ENCODE measurements at regions not wholly inside any gene's neighbourhood (a gene's known extent, or its start where the extent isn't known, plus 50 kb on each side); places are given as distances from the start of the nearest gene placed in this dataset.

DNA sequence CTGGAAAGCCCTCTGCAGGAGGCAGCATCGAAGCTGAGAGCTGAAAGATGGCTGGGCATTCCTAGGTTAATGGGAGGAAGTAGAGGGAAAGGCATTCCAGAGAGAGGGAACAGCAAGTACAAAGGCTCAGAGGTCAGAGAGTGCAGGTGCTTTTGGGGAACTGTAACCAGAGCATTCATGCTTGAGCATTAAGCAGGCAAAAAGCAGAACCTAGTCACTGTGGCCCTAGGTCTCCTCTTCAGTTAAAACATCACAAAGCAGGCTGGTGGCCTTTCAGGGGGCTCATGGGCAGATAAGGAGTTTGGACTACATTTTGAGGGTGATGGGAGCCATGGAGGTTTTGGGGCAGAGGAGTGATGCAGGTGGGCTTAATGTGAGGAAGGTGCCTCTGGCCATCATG lies 169.2 kb upstream of the MYL2 start:
- Histone ChIP-seq H3K9me3 (ENCODE audit: control insufficient read depth in 1 of 2, insufficient read depth in 1 of 2, low read depth in 1 of 2, low read length in 2 of 2) (no peaks in the 10 kb centered on the region), H3K4me2 (ENCODE audit: low read length) (no peak overlapping the region), H4K20me1 (ENCODE audit: insufficient read depth) (no peaks in the 10 kb centered on the region), H3K4me1 (ENCODE audit: control insufficient read depth in 1 of 2, insufficient read depth in 2 of 2, low read length in 2 of 2) (no peaks in the 10 kb centered on the region), H3K4me3 (replicated peaks in 1 of 2; ENCODE audit: low read depth in 1 of 2, low read length in 2 of 2) (no peak overlapping the region), H3K9me2 (ENCODE audit: insufficient read depth) (no peaks in the 10 kb centered on the region), H3K27me3 (ENCODE audit: insufficient read depth, low read length) (peaks cover 22% of the 10 kb centered on the region; the same call in 1 of the 2 replicates), H3K9ac (ENCODE audit: low read length) (no peak overlapping the region), H3K79me2 (ENCODE audit: insufficient read depth, low read length) (no peaks in the 10 kb centered on the region), H3K27ac (ENCODE audit: low read depth, low read length) (no peak overlapping the region), H3K36me3 (ENCODE audit: control insufficient read depth in 1 of 2, insufficient read depth in 2 of 2, low read length in 2 of 2) (no peaks in the 10 kb centered on the region), H2AFZ (ENCODE audit: low read depth, low read length, poor library complexity, severe bottlenecking) (no peak overlapping the region)
- ChIA-PET CTCF (no interaction called here), RAD21 (ENCODE audit: low non-redundant PET in 1 of 2, low total read pairs in 2 of 2, uncharacterized antibody in 2 of 2, unreplicated experiment in 2 of 2) (no interaction called here), POLR2A (no interaction called here)
- no peak for DNase-seq (ENCODE audit: low read depth, low spot score)
- TF ChIP-seq CBX3 (IDR thresholded peaks at IDR 0.05; ENCODE audit: low read depth): no peak
- TF ChIP-seq POLR2AphosphoS5 (IDR thresholded peaks at IDR 0.05; ENCODE audit: low read depth, low read length): no peak
- TF ChIP-seq, protein P1, sequence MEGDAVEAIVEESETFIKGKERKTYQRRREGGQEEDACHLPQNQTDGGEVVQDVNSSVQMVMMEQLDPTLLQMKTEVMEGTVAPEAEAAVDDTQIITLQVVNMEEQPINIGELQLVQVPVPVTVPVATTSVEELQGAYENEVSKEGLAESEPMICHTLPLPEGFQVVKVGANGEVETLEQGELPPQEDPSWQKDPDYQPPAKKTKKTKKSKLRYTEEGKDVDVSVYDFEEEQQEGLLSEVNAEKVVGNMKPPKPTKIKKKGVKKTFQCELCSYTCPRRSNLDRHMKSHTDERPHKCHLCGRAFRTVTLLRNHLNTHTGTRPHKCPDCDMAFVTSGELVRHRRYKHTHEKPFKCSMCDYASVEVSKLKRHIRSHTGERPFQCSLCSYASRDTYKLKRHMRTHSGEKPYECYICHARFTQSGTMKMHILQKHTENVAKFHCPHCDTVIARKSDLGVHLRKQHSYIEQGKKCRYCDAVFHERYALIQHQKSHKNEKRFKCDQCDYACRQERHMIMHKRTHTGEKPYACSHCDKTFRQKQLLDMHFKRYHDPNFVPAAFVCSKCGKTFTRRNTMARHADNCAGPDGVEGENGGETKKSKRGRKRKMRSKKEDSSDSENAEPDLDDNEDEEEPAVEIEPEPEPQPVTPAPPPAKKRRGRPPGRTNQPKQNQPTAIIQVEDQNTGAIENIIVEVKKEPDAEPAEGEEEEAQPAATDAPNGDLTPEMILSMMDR (IDR thresholded peaks at IDR 0.05 in 2 of 3, conservative IDR thresholded peaks at IDR 0.05 in 1 of 3; ENCODE audit: borderline replicate concordance in 1 of 3, insufficient read depth in 1 of 3, low read depth in 2 of 3, low read length in 2 of 3): no peak
- TF ChIP-seq, protein P2, sequence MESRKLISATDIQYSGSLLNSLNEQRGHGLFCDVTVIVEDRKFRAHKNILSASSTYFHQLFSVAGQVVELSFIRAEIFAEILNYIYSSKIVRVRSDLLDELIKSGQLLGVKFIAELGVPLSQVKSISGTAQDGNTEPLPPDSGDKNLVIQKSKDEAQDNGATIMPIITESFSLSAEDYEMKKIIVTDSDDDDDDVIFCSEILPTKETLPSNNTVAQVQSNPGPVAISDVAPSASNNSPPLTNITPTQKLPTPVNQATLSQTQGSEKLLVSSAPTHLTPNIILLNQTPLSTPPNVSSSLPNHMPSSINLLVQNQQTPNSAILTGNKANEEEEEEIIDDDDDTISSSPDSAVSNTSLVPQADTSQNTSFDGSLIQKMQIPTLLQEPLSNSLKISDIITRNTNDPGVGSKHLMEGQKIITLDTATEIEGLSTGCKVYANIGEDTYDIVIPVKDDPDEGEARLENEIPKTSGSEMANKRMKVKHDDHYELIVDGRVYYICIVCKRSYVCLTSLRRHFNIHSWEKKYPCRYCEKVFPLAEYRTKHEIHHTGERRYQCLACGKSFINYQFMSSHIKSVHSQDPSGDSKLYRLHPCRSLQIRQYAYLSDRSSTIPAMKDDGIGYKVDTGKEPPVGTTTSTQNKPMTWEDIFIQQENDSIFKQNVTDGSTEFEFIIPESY (IDR thresholded peaks at IDR 0.05; ENCODE audit: extremely low read depth, insufficient replicate concordance, low read length): no peak
- TF ChIP-seq, protein P3, sequence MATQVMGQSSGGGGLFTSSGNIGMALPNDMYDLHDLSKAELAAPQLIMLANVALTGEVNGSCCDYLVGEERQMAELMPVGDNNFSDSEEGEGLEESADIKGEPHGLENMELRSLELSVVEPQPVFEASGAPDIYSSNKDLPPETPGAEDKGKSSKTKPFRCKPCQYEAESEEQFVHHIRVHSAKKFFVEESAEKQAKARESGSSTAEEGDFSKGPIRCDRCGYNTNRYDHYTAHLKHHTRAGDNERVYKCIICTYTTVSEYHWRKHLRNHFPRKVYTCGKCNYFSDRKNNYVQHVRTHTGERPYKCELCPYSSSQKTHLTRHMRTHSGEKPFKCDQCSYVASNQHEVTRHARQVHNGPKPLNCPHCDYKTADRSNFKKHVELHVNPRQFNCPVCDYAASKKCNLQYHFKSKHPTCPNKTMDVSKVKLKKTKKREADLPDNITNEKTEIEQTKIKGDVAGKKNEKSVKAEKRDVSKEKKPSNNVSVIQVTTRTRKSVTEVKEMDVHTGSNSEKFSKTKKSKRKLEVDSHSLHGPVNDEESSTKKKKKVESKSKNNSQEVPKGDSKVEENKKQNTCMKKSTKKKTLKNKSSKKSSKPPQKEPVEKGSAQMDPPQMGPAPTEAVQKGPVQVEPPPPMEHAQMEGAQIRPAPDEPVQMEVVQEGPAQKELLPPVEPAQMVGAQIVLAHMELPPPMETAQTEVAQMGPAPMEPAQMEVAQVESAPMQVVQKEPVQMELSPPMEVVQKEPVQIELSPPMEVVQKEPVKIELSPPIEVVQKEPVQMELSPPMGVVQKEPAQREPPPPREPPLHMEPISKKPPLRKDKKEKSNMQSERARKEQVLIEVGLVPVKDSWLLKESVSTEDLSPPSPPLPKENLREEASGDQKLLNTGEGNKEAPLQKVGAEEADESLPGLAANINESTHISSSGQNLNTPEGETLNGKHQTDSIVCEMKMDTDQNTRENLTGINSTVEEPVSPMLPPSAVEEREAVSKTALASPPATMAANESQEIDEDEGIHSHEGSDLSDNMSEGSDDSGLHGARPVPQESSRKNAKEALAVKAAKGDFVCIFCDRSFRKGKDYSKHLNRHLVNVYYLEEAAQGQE (IDR thresholded peaks at IDR 0.05; ENCODE audit: low read depth): no peak
- no peak for TF ChIP-seq ZFX (IDR thresholded peaks at IDR 0.05)
- TF ChIP-seq, protein P4, sequence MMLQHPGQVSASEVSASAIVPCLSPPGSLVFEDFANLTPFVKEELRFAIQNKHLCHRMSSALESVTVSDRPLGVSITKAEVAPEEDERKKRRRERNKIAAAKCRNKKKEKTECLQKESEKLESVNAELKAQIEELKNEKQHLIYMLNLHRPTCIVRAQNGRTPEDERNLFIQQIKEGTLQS (IDR thresholded peaks at IDR 0.05): no peak
- TF ChIP-seq SIN3A (IDR thresholded peaks at IDR 0.05; ENCODE audit: low read depth): no peak
- no peak for ATAC-seq
- BruUV-seq (replicated peaks): no TSS peak
- intact Hi-C loops (cut with micrococcal nuclease): no loop called here
